C1 segment of cervical spinal cord (tissue), 14 donors: ENCODE measurements at regions not wholly inside any gene's neighbourhood (a gene's known extent, or its start where the extent isn't known, plus 50 kb on each side); places are given as distances from the start of the nearest gene placed in this dataset.
"Not testable (repeated sequence)": the region's sequence is repeated elsewhere in the genome, so short reads cannot be mapped to it uniquely, and the experiment has no call there.

Source experiments
- DNase-seq, 14 donors: peaks; one replicate each; lab custom pipeline; 2025; lab: John Stamatoyannopoulos, UW

- DNase-seq = not testable (repeated sequence)
Observed at GRCh38 chr21:25531538-25532250, 75.6 kb downstream of the MRPL39 start.

GRCh38 chr21:25528515-25528914 is 78.8 kb downstream of the MRPL39 start:
- no peak for DNase-seq

GRCh38 chr21:25518491-25518911 is 88.8 kb downstream of the MRPL39 start:
- no peak for DNase-seq

- no peak for DNase-seq
Observed at GRCh38 chr21:25515484-25516405, 91.5 kb downstream of the MRPL39 start.

GRCh38 chr21:25513810-25514209 is 93.5 kb downstream of the MRPL39 start:
- no peak for DNase-seq

GRCh38 chr21:25512095-25513081 is 94.9 kb downstream of the MRPL39 start:
- DNase-seq = no peak

GRCh38 chr21:25509862-25510261 is 97.4 kb downstream of the MRPL39 start:
- no peak for DNase-seq

GRCh38 chr21:25508364-25508763 is 98.9 kb downstream of the MRPL39 start:
- DNase-seq = no peak

GRCh38 chr21:25507522-25507921 is 99.8 kb downstream of the MRPL39 start:
- no peak for DNase-seq

GRCh38 chr21:25506887-25507286 is 100.4 kb downstream of the MRPL39 start:
- DNase-seq = no peak

GRCh38 chr21:25506261-25506660 is 101.0 kb downstream of the MRPL39 start:
- DNase-seq = no peak

- no peak for DNase-seq
Observed at GRCh38 chr21:25503981-25504380, 103.3 kb downstream of the MRPL39 start.

- no peak for DNase-seq
Observed at GRCh38 chr21:25501996-25502665, 105.2 kb downstream of the MRPL39 start.

GRCh38 chr21:25501462-25501861 is 105.8 kb downstream of the MRPL39 start:
- no peak for DNase-seq

GRCh38 chr21:25500598-25500997 is 106.7 kb downstream of the MRPL39 start:
- DNase-seq = no peak

- DNase-seq = no peak
Observed at GRCh38 chr21:25496825-25497482, 110.3 kb downstream of the MRPL39 start.

- no peak for DNase-seq
Observed at GRCh38 chr21:25494804-25495203, 112.5 kb downstream of the MRPL39 start.

GRCh38 chr21:25493722-25494121 is 113.6 kb downstream of the MRPL39 start:
- no peak for DNase-seq

- no peak for DNase-seq
Observed at GRCh38 chr21:25491267-25491666, 116.0 kb downstream of the MRPL39 start.

GRCh38 chr21:25490742-25491141 is 116.5 kb downstream of the MRPL39 start:
- no peak for DNase-seq
